Loucy (cell line): ENCODE measurements at regions not wholly inside any gene's neighbourhood (a gene's known extent, or its start where the extent isn't known, plus 50 kb on each side); places are given as distances from the start of the nearest gene placed in this dataset.

Source experiments
- H2AFZ ChIP-seq: fragments of 200-600 bp; sonication (generic); 2 replicates; pipeline ENCODE4 v1.6.0; 2016; ENCODE audit warnings: antibody characterized with exemption, mild to moderate bottlenecking, low read length, moderate library complexity
- H3F3A ChIP-seq: fragments of 200-600 bp; 2 replicates; pipeline ENCODE4 v1.6.0; 2016; ENCODE audit warnings: antibody characterized with exemption, low read depth, mild to moderate bottlenecking
- H3K27me3 ChIP-seq: fragments of 200-600 bp; sonication (generic); 2 replicates; pipeline ENCODE4 v1.6.1; 2014; ENCODE audit warnings: low read length, mild to moderate bottlenecking; ENCODE audit not compliant: insufficient read depth, poor library complexity, severe bottlenecking
- H3K36me3 ChIP-seq: fragments of 200-600 bp; sonication (generic); 2 replicates; pipeline ENCODE4 v1.6.1; 2016; ENCODE audit warnings: low read length; ENCODE audit not compliant: insufficient read depth
- H3K4me1 ChIP-seq: fragments of 200-600 bp; sonication (generic); 2 replicates; pipeline ENCODE4 v1.5.1; 2014; ENCODE audit warnings: low read length, mild to moderate bottlenecking; ENCODE audit not compliant: insufficient read depth, poor library complexity, severe bottlenecking
- H3K4me2 ChIP-seq: fragments of 200-600 bp; sonication (generic); 2 replicates; pipeline ENCODE4 v1.6.0; 2014; ENCODE audit warnings: antibody characterized with exemption, low read length, low read depth, mild to moderate bottlenecking; ENCODE audit not compliant: poor library complexity, severe bottlenecking
- H3K4me3 ChIP-seq: fragments of 200-600 bp; sonication (generic); 2 replicates; pipeline ENCODE4 v1.5.1; 2014; ENCODE audit warnings: low read length, mild to moderate bottlenecking, mixed read lengths; ENCODE audit not compliant: poor library complexity, severe bottlenecking
- H3K79me2 ChIP-seq: fragments of 200-600 bp; sonication (generic); 2 replicates; pipeline ENCODE4 v1.6.1; 2014; ENCODE audit warnings: low read length; ENCODE audit not compliant: insufficient read depth
- H3K9ac ChIP-seq: fragments of 200-600 bp; sonication (generic); 2 replicates; pipeline ENCODE4 v1.6.0; 2014; ENCODE audit warnings: mild to moderate bottlenecking, low read depth, low read length, moderate library complexity; ENCODE audit not compliant: poor library complexity, severe bottlenecking
- H3K9me2 ChIP-seq: fragments of 200-600 bp; sonication (generic); replicated peaks from 2 replicates; pipeline ENCODE4 v1.6.1; 2016; ENCODE audit warnings: low read depth, low read length, mixed read lengths
- H3K9me3 ChIP-seq: fragments of 200-600 bp; sonication (generic); 2 replicates; pipeline ENCODE4 v1.6.1; 2014; ENCODE audit warnings: mild to moderate bottlenecking, antibody characterized with exemption, low read length, low read depth; ENCODE audit not compliant: insufficient read depth
- H4K20me1 ChIP-seq: fragments of 200-600 bp; sonication (generic); 2 replicates; pipeline ENCODE4 v1.6.0; 2014; ENCODE audit warnings: antibody characterized with exemption, low read length, mild to moderate bottlenecking; ENCODE audit not compliant: insufficient read depth, poor library complexity, severe bottlenecking
- CTCF ChIP-seq: fragments of 200-600 bp; sonication (generic); conservative IDR thresholded peaks from 2 replicates; pipeline ENCODE4 v1.5.1; 2014; ENCODE audit warnings: mild to moderate bottlenecking, antibody characterized with exemption, low read length
- EZH2phosphoT487 ChIP-seq: fragments of 200-600 bp; IDR thresholded peaks from 2 replicates; pipeline ENCODE4 v1.6.1; 2018; ENCODE audit warnings: antibody characterized with exemption, mild to moderate bottlenecking, moderate library complexity, borderline replicate concordance

GRCh38 chr7:51450541-51450940 is 133.9 kb upstream of the COBL start:
- Histone ChIP-seq H3K4me1 (no peaks in the 10 kb centered on the region), H3K9me3 (peaks cover 4% of the 10 kb centered on the region; the same call in 1 of the 2 replicates), H3K9me2 (no peaks in the 10 kb centered on the region), H3K79me2 (no peaks in the 10 kb centered on the region), H3K9ac (no peak overlapping the region), H2AFZ (no peak overlapping the region), H3K4me2 (no peak overlapping the region), H3K36me3 (no peaks in the 10 kb centered on the region), H3K4me3 (no peak overlapping the region), H4K20me1 (no peaks in the 10 kb centered on the region), H3F3A (no peaks in the 10 kb centered on the region), H3K27me3 (no peaks in the 10 kb centered on the region)
- no peak for TF ChIP-seq EZH2phosphoT487
- TF ChIP-seq CTCF: no peak

DNA sequence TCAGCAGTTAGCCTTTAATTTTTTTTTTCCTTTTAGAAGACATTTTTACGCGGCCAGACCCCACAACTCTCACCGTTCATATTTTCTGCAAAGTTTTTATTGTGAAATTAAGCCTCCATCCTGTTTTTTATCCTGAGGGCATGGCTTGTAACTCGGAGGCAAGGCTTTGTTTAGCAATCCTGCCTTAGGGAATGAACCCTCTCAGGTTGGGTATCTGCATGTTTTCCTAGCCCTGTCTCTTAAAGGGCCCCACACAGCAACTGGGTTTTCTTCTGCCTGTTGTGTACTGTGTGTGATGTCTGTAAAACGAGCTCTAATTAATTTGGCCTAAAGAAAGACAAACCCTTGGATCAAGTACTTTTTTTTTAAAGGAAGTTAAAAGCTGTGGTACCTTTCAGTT is 130.2 kb upstream of the COBL start:
- TF ChIP-seq EZH2phosphoT487 (no peak), CTCF (no peak)
- H3K79me2 ChIP-seq: no peaks in the 10 kb centered on the region
- no peaks in the 10 kb centered on the region for H4K20me1 ChIP-seq
- no peaks in the 10 kb centered on the region for H3K27me3 ChIP-seq
- H3K4me2 ChIP-seq: no peak overlapping the region
- peaks cover 4% of the 10 kb centered on the region; the same call in 1 of the 2 replicates for H3K9me3 ChIP-seq
- no peak overlapping the region for H2AFZ ChIP-seq
- no peak overlapping the region for H3K9ac ChIP-seq
- no peaks in the 10 kb centered on the region for H3K4me1 ChIP-seq
- H3K36me3 ChIP-seq: no peaks in the 10 kb centered on the region
- no peaks in the 10 kb centered on the region for H3F3A ChIP-seq
- H3K9me2 ChIP-seq: no peaks in the 10 kb centered on the region
- no peak overlapping the region for H3K4me3 ChIP-seq

GRCh38 chr7:51446356-51446755 is 129.7 kb upstream of the COBL start:
- no peaks in the 10 kb centered on the region for H3K4me1 ChIP-seq
- no peaks in the 10 kb centered on the region for H3K27me3 ChIP-seq
- no peaks in the 10 kb centered on the region for H3K9me2 ChIP-seq
- no peak overlapping the region for H3K4me3 ChIP-seq
- no peaks in the 10 kb centered on the region for H3F3A ChIP-seq
- H3K79me2 ChIP-seq: no peaks in the 10 kb centered on the region
- peaks cover 4% of the 10 kb centered on the region; the same call in 1 of the 2 replicates for H3K9me3 ChIP-seq
- H2AFZ ChIP-seq: no peak overlapping the region
- no peak for TF ChIP-seq EZH2phosphoT487
- TF ChIP-seq CTCF: no peak
- no peaks in the 10 kb centered on the region for H4K20me1 ChIP-seq
- H3K4me2 ChIP-seq: no peak overlapping the region
- H3K36me3 ChIP-seq: no peaks in the 10 kb centered on the region
- no peak overlapping the region for H3K9ac ChIP-seq
